H1 (cell line): ENCODE measurements at regions not wholly inside any gene's neighbourhood (a gene's known extent, or its start where the extent isn't known, plus 50 kb on each side); places are given as distances from the start of the nearest gene placed in this dataset.

Experiments used
- ATF2 ChIP-seq: IDR thresholded peaks from 2 replicates; pipeline ENCODE4 v1.6.1; 2012; ENCODE audit warnings: low read length, inconsistent platforms
- SUZ12 ChIP-seq: fragments of 200-600 bp; sonication (generic); IDR thresholded peaks from 2 replicates; pipeline ENCODE4 v1.6.1; 2012; ENCODE audit warnings: mild to moderate bottlenecking, inconsistent platforms, low read length, moderate library complexity, mixed read lengths

- no peak for TF ChIP-seq SUZ12
- TF ChIP-seq ATF2, result no peak
Observed at GRCh38 chr5:158175934-158176481, 317.1 kb upstream of the CLINT1 start (continued).
